H1 (cell line): ENCODE measurements at regions not wholly inside any gene's neighbourhood (a gene's known extent, or its start where the extent isn't known, plus 50 kb on each side); places are given as distances from the start of the nearest gene placed in this dataset.

ENCODE experiments used
- CHD7 ChIP-seq: fragments of 300-600 bp; sonication (generic); IDR thresholded peaks from 2 replicates; pipeline ENCODE4 v1.7.1; 2012; ENCODE audit warnings: low read length, moderate library complexity, mild to moderate bottlenecking, inconsistent platforms; ENCODE audit not compliant: insufficient replicate concordance
- SP2 ChIP-seq: IDR thresholded peaks from 2 replicates; pipeline ENCODE4 v1.6.1; 2012; ENCODE audit warnings: mild to moderate bottlenecking, low read length, inconsistent platforms

GRCh38 chr4:138344851-138345250 is 102.7 kb upstream of the SLC7A11 start (continued):
- TF ChIP-seq CHD7 (no peak), SP2 (no peak)
